ENCODE measurements at regions not wholly inside any gene's neighbourhood (a gene's known extent, or its start where the extent isn't known, plus 50 kb on each side); places are given as distances from the start of the nearest gene placed in this dataset.

- no peak overlapping the region for H3K4me3 ChIP-seq (ENCODE audit: low read depth, low read length)
- no peak for TF ChIP-seq CTCF (IDR thresholded peaks at IDR 0.05; ENCODE audit: low read depth, low read length)
- in situ Hi-C loops (cut with HindIII; ENCODE audit: low sequenced_read_pairs) = no loop called here
- DNase-seq (ENCODE audit: low read depth, low spot score) = no peak
Observed at GRCh38 chr1:38265293-38266196, 219.0 kb upstream of the POU3F1 start.

- in situ Hi-C loops (cut with HindIII; ENCODE audit: low sequenced_read_pairs) = no loop called here
- TF ChIP-seq CTCF (IDR thresholded peaks at IDR 0.05; ENCODE audit: low read depth, low read length) = no peak
- H3K4me3 ChIP-seq (ENCODE audit: low read depth, low read length) = no peak overlapping the region
- DNase-seq (ENCODE audit: low read depth, low spot score) = no peak
Observed at GRCh38 chr1:38263438-38263837, 216.8 kb upstream of the POU3F1 start.

GRCh38 chr1:38261574-38261973 lies 215.0 kb upstream of the POU3F1 start:
- no peak for TF ChIP-seq CTCF (IDR thresholded peaks at IDR 0.05; ENCODE audit: low read depth, low read length)
- no peak overlapping the region for H3K4me3 ChIP-seq (ENCODE audit: low read depth, low read length)
- no peak for DNase-seq (ENCODE audit: low read depth, low spot score)
- in situ Hi-C loops (cut with HindIII; ENCODE audit: low sequenced_read_pairs) = no loop called here

- no peak for TF ChIP-seq CTCF (IDR thresholded peaks at IDR 0.05; ENCODE audit: low read depth, low read length)
- in situ Hi-C loops (cut with HindIII; ENCODE audit: low sequenced_read_pairs) = no loop called here
- no peak overlapping the region for H3K4me3 ChIP-seq (ENCODE audit: low read depth, low read length)
- no peak for DNase-seq (ENCODE audit: low read depth, low spot score)
Observed at GRCh38 chr1:38258085-38258627, 211.6 kb upstream of the POU3F1 start.

- no peak for DNase-seq (ENCODE audit: low read depth, low spot score)
- no peak for TF ChIP-seq CTCF (IDR thresholded peaks at IDR 0.05; ENCODE audit: low read depth, low read length)
- H3K4me3 ChIP-seq (ENCODE audit: low read depth, low read length) = no peak overlapping the region
- in situ Hi-C loops (cut with HindIII; ENCODE audit: low sequenced_read_pairs) = no loop called here
Observed at GRCh38 chr1:38257374-38257773, 210.8 kb upstream of the POU3F1 start.

GRCh38 chr1:38256072-38256471 lies 209.5 kb upstream of the POU3F1 start:
- no peak for TF ChIP-seq CTCF (IDR thresholded peaks at IDR 0.05; ENCODE audit: low read depth, low read length)
- H3K4me3 ChIP-seq (ENCODE audit: low read depth, low read length) = no peak overlapping the region
- DNase-seq (ENCODE audit: low read depth, low spot score) = no peak
- in situ Hi-C loops (cut with HindIII; ENCODE audit: low sequenced_read_pairs) = no loop called here

All from astrocyte of the spinal cord (primary cell).